GM12873 (cell line): ENCODE measurements at regions not wholly inside any gene's neighbourhood (a gene's known extent, or its start where the extent isn't known, plus 50 kb on each side); places are given as distances from the start of the nearest gene placed in this dataset.

ENCODE experiments used
- CTCF ChIP-seq: IDR thresholded peaks from 2 replicates; pipeline ENCODE4 v1.5.1; 2012; ENCODE audit warnings: low read depth, mild to moderate bottlenecking, moderate library complexity, low read length, control low read depth; ENCODE audit not compliant: insufficient read depth; ENCODE audit errors: missing control alignments

GRCh38 chr1:194495434-194495833 lies 1309.0 kb upstream of the B3GALT2 start:
- no peak for TF ChIP-seq CTCF

GRCh38 chr1:194487172-194487571 lies 1300.8 kb upstream of the B3GALT2 start:
- no peak for TF ChIP-seq CTCF

- no peak for TF ChIP-seq CTCF
Measured at GRCh38 chr1:194485432-194485831, 1299.0 kb upstream of the B3GALT2 start.

- TF ChIP-seq CTCF: no peak
Measured at GRCh38 chr1:194478731-194479130, 1292.3 kb upstream of the B3GALT2 start.

GRCh38 chr1:194477908-194478307 lies 1291.5 kb upstream of the B3GALT2 start:
- no peak for TF ChIP-seq CTCF

GRCh38 chr1:194476872-194477271 lies 1290.5 kb upstream of the B3GALT2 start:
- TF ChIP-seq CTCF: no peak

- no peak for TF ChIP-seq CTCF
Measured at GRCh38 chr1:194476351-194476750, 1289.9 kb upstream of the B3GALT2 start.
